NCI-H2196 (cell line): ENCODE measurements at regions not wholly inside any gene's neighbourhood (a gene's known extent, or its start where the extent isn't known, plus 50 kb on each side); places are given as distances from the start of the nearest gene placed in this dataset.
A peak's percentile ranks its signal among the peaks of the same experiment; 100 is the strongest.

Experiments used
- DNase-seq: peaks from one replicate; lab custom pipeline; 2025; ENCODE audit not compliant: unreplicated experiment; lab: John Stamatoyannopoulos, UW

DNA sequence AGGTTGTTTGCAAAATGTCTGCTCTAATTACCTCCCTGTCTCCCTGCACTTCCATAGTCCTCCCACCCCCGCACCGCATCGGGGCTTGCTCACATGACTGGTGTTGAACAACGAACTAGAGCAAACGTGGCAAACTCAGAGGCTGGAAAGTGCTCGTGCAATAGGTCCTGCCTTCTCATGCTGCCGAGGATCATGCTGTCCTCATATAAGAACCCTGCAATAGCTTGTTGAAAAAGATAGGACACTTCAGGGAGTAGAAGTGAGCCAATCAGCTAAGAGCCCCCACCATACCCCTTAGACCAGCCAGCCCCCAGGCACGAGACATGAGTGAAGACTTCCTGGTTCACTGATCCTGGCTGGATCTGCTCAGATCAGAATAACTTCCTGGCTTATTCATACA is 219.2 kb downstream of the C6orf118 start:
- no peak for DNase-seq

DNA sequence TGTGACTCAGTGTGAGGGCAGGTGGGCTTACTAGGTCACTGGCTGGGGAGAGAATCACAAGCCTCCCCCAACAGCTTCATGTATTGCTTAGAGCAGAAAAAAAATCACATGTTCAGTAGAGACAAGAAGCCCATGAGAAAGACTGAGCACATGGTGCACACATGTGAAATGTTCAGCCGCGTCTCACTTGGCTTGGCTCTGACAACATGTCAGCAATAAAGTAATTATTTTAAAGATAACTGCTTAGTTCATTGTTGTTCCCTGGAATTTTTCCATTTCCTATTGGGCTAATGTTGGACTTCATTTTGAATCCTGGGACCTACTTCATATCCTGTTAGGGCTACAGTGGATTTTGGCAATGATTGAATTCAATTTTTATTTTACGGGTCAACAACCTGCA is 222.6 kb downstream of the C6orf118 start:
- no peak for DNase-seq

DNA sequence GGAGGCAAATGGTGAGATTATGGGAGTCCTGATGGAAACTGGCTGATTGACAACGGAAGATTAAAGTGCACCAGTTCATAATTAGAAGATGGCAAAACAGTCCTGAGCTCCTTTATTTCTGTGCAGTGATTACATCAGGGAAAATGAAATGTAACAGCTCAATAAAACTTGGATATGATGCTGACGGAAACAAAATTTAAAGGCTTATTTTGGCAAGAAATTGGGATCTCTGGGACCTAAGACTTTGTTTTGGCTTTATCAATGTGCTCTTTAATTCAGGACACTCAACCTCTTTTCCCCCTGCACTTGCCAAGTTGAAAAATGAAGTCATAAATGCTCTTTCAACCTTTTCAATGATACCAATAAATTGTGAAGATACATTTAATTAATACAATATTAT is 226.8 kb downstream of the C6orf118 start:
- no peak for DNase-seq

DNA sequence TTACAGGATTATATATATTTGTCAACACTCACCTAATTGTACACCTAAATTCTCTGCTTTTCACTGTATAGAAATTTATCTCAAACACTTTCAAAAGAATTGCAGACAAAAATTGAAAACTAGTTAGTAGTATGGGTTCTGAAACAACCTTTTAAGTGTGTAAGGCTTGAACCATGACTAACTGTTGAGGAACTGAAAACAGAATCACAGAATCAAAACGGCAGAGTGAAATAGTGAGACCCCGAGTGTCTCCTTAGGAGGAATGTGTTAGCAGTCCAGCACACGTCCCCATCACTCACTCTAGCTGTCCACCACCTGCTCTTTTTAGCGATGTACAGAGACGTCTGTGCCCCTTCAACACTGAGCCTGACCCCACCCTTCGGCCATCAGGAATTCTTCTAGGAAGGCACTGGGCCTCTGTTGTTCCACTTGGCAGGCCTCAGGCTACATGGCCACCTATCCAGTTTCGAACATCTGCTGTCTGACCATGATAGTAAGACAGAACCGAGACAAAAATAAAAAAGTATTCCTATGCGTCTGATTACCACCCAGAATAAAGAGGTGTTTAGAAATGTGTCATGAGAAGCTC is 227.4 kb downstream of the C6orf118 start:
- no peak for DNase-seq

DNA sequence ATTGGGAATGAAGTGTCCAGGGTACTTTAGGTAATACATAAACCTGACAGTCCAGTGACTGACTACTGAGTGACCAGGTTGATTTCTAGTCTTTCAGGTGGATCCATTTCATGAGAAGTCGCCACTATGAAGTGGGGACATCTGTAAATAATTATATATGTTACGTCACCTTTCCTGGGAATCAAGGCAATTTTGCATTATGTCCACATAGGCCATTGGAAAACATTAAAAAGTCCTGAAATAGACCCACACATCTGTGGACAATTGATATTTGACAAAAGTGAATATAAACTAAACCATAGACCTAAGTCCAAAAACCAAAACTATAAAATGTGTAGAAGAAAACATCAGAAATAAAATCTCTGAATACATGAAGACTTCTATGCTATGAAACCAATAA is 231.5 kb downstream of the C6orf118 start:
- DNase-seq, result no peak

DNA sequence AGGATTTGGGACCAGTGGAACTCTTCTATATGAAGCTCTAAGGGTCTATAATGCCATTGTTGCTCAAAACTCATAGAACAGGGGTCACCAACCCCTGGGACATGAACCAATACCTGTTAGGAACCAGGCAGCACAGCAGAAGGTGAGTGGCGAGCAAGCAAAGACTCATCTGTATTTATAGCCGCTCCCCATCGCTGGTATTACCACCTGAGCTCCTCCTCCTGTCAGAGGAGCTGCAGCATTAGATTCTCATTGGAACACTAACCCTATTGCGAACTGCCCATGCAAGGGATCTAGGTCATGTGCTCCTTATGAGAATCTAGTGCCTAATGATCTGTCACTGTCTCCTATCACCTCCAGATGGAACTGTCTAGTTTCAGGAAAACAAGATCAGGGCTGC is 237.5 kb downstream of the C6orf118 start:
- DNase-seq, result no peak

DNA sequence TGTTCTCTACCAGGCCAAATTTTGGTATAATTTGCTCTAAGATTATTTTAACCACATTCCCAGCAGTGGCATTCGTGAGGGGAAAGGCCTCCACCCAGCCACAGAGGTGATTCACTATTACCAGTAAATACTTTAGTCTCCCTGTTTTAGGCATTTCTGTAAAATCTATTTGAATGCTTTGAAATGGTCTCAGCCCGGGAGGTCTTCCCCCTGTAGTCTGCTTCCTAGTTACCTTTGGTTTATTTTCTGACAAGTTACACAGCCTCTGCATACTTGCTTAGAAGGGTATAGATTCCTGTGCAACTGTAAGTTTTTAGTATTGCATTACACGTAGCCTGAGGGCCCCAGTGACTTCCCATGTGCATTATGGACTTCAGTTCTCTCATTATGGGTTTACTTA is 248.7 kb downstream of the C6orf118 start:
- no peak for DNase-seq

DNA sequence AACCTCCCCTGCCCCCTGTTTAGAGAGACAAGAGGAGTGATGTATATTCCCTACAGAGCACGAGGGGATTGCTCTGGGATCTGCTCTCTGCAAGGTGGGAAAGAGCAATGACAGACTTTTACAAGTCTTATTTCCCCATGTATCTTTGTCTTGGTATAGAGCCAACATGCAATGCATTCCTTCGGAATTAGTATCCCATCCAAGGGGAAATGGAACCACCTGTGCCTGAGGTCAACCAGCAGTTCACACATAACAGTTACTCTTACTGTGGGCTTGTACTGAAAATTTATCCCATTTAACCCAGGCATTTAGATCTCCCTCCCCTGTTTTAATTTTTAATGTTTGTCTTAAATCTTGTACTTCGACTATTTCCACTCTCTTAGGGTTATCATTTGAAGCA is 250.4 kb downstream of the C6orf118 start:
- no peak for DNase-seq

DNA sequence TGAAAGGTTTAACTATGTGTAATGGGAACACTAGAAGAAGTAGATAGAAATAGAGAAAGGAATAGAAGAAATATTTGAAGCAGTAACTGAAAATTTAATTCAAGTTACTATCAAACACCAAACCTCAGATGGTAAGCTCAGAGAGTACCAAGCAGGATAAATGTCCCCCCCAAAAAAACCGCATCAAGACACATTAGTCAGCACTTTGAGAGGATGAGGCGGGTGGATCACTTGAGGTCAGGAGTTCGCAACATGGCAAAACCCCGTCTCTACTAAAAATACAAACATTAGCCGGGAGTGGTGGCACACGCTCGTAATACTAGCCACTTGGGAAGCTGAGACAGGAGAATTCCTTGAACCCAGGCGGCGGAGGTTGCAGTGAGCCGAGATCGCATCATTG is 253.1 kb downstream of the C6orf118 start:
- DNase-seq, result no peak

DNA sequence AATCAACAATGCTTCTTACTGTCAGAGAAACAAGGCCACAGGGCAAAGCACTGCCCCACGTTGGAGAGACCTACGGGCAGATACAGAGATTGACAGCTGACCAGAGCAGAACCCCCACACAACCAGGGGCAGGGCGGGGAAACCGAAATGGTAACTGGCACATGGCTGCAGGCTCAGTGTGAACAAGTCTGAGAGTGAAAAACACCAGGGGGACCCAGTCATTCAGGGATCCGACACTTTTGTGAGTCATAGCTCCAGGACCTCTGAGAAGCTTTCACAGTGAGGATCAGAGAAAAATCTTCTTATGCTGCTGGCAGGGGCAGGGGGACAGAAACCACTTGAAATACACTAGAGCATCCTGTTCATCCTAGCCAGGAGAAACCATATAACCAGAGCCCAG is 254.2 kb downstream of the C6orf118 start:
- no peak for DNase-seq

DNA sequence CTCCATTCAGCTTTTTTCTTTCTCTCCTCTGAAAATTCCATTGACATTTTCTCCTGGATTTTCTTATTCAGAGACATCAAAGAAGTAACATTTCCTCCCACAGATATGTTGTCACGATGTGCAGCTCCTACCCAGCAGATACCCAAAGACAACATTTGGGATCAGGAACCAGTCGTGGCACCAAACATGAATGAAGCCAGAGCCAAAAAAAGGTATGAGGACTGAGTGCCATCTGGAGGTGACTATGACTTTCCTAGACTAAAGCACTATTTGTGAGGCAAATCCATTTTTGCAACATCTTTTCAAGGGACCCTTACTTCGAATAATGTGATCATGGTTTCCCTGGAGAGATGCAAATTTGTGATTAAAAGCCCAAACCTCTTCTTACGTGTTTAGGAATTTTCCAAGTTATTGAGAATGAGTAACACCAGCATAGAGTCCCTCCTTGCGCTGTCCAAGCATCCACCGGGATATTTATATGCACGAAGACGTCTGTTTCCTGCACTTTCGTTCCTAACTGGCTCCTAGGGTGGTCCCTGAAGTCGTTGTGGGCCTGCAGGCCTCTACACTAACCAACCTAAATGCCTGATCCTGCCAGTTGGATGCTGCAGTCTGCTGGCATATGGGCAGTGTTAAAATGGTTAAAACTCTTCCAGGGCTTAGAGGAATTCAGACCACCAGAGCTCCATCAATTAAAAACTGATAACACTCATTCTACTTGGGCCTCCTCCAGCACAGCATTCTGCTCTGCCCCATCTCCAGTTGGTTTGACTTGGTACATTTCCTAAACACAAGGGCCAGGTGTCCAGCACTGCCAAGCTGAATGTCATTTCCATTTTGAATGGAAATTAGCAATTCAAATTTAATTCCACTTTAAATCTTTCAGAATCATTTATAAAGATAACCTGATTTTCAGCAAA is 256.6 kb downstream of the C6orf118 start:
- no peak for DNase-seq

DNA sequence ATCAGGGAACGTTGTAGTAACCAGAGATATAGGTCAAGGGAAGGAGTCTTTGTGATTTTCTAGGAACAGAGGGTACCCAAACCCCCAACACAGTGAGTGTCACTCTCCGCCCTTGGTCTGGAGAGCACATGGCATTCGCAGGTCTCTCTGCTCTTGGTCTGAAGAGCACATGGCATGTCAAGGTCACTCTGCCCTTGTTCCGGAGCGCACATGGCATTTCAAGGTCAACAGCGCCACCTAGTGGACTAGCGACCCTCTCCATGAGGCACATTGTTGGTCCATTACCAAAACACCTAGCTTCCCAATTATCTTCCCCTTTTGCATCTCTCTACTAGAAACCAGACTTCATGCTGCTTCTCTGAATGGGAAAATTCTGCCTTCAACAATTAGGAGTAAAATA is 260.0 kb downstream of the C6orf118 start:
- peak; percentile 1 for DNase-seq

DNA sequence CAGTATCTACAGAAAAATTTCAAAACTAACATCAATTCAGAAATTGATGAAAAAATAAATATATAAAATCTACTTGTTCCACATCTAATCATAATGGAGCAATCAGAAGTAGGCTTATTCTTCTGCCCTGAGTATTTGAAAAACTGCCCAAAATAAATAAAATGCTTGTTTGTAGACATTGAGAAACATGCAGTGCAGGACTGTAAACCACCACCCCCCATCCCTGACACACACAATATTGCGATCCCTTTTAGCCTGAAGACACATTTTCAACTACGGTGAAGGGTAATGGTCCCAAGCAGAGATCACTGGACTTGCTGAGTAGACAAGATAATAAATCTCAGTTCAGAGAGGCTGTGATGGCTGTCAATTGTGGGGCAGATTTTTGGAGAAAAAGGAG is 261.5 kb downstream of the C6orf118 start:
- no peak for DNase-seq

DNA sequence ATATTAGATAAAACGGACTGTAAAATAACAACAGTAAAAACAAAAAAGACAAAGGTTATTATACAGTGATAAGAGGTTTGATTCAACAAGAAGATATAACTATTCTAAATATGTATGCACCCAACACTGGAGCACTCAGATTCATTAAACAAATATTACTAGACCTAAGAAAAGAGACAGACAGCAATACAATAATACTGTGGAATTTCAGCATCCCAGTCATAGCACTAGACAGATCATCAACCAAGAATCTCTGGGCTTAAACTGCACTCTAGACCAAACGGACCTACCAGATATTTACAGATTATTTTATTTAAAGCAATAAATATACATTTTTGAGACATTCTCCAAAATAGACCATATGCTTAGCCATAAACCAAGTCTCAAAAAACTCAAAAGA is 263.8 kb downstream of the C6orf118 start:
- no peak for DNase-seq

DNA sequence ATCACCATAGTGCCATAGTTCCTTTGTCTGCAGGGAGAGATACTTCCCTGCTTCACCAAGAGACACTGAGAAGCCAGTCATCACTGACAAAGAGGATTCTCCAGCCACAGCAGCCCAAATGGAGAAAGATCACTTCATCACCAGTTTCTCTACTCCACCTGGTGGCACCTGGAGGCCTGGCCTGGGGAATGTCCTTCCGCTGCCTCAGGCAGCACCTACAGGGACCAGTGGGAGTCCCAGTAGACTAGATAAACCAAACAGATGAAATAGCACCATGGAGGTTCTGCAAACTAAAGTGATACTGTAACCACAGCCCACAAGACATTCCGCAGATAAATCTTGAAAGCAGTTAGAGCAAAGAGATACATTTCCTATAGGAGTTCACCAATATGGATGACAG is 266.5 kb downstream of the C6orf118 start:
- no peak for DNase-seq

DNA sequence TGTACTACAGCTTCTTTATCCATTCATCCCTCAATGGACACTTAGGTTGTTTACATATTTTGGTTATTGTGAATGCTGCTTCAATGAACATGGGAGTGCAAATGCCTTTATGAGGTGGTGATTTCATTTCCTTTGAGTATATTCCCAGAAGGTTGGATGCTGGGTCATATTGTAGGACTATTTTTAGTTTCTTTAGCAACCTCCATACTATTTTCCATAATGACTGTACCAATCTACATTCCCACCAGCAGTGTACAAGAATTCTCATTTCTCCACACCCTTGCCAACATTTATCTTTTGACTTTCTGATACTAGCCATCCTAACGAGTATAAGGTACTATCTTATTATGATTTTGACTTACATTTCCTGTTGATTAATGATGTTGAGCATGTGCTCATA is 269.0 kb downstream of the C6orf118 start:
- no peak for DNase-seq

DNA sequence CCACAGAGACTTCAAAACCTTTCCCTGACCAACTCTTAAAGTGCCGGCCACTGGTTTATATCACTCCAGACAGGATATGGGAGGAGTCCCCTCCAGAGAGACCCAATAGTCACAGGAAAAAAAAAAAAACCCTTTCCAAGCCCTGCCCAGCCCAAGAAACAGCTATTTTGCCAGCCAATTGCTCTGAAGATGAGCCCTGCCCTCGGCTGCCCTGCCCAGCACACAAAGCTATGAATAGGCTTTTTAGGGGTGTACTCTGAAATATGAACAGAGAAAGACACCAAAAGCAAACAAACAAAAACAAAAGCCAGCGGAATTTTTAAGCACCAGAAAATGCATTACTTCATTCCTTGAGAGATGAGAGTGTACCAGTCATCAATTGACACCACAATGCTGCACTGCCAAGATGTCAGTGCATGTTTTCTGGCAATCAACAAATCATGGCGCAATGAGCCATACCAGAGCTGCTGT is 275.1 kb downstream of the C6orf118 start:
- DNase-seq, result no peak

DNA sequence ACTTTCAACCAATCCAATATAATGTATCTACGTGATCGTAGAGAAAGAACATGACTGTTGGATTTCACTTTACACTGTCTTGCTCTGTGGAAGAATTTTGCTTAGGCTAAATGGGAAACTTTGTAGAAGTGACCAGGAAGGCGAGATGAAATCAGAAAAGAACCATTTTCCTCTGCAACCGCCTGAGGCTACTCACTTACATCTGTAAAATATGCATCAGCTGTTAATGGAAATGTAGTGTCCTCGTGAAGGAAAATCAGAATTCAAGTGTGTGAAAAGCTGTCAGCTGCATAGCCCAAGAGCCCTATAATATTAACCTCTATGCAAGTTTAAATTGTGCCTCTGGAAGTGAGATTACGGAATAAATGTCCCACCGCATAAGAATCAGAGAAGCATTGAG is 277.9 kb downstream of the C6orf118 start:
- no peak for DNase-seq

DNA sequence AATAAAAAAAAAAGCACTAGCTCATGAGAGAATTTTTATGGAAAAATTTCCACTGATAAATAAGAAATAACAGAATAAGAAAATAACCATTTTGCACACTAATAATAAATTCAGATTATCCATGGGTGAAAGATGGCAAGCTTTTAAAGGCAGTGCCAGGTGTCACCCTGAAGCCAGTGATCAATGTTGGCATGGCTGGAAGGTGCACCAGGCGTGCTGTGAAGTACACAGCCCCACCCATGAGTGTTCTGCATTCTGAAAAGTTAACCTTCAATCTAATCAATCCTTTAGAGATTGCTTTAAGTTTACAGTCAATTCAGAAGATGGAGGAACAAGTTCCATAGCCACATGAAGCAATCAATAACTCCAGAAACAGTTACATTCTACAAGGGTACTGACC is 284.4 kb downstream of the C6orf118 start:
- DNase-seq, result no peak

DNA sequence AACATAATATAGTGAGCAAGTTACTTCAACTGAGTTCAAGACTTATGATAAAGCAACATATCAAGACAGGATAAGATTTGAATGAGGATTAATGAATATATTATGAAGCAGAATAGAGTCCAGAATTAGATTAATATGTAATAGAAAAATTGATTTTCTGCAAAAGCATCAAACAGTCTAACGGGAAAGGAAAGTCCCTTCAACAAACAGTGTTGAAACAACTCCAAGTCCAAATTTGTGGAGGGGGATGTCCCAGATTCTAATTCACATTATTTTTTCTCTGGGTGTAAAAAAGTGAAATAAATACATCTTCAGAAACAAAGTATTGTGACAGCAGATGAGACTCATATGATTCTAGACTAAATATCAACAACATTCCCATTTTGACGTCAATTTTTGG is 289.7 kb downstream of the C6orf118 start:
- DNase-seq, result no peak

DNA sequence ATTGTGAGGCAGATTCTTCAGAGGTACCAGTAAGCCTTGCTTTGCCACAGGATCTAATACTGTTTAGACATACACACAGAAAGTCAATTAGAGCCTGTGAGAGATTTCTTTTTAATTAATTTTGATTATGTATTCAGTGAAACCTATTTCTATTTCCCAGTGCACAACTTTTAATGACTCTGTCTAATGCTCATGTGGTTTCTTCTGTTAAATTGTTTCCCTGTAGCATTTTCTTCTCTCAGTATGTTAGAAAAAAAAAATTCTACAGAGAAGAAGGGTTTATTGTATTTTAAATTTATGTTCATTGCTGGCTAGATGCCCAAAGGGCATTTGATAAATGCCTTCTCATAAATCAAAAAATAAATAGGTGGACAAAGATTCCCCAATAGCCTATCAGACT is 293.7 kb downstream of the C6orf118 start:
- no peak for DNase-seq

DNA sequence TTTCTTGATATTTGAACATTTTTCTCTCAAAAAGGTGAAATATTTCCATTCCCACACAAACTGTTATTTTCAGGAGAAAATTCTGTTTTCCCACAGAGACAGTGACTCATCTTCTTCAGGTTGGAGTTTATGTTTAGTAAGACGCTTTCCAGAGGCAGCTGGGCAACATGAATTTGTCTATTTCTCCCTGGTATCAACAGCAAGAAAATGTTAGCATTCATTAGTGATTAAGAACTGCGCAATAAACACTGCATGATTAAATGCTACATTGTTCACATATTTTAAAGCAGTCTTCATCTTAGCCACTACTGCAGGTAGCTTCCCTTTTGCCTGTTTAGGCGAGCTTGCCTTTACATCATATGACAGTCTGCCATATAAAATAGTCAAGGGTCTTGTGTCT is 295.7 kb downstream of the C6orf118 start:
- no peak for DNase-seq

DNA sequence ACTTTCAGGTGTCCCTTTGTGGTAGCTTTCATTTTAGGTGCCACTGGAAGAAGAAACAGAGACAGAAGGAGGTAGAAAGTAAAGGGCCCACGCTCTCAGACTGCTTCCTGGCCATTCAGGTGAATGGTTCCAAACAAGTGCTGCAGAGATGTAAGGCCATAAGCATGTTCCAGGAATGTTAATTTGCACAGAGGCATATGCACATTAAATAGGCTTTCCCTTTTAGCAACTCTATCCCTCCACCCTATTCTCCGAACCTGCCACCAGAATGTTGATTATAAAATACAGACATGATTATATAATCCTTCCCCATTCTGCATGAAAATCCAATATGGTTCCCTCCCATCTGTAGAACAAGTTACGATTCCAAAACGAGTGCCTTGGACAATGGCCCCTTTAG is 297.2 kb downstream of the C6orf118 start:
- no peak for DNase-seq
